ENCODE measurements at regions not wholly inside any gene's neighbourhood (a gene's known extent, or its start where the extent isn't known, plus 50 kb on each side); places are given as distances from the start of the nearest gene placed in this dataset.

GRCh38 chr13:26989261-26989956 is 182.2 kb downstream of the USP12 start:
- no peak for DNase-seq

GRCh38 chr13:26988059-26988769 is 183.4 kb downstream of the USP12 start:
- DNase-seq: no peak

- DNase-seq: no peak
These were observed 184.1 kb downstream of the USP12 start for GRCh38 chr13:26987486-26988013.

- peak; percentile 95 for DNase-seq
These were observed 186.2 kb downstream of the USP12 start for GRCh38 chr13:26985285-26985878.

GRCh38 chr13:26984337-26984736 is 187.3 kb downstream of the USP12 start:
- DNase-seq: no peak

GRCh38 chr13:26983543-26984320 is 187.9 kb downstream of the USP12 start:
- DNase-seq: peak; percentile 46

- DNase-seq: no peak
These were observed 191.2 kb downstream of the USP12 start for GRCh38 chr13:26980099-26981031.

GRCh38 chr13:26979334-26979733 is 192.3 kb downstream of the USP12 start:
- no peak for DNase-seq

- DNase-seq: no peak
These were observed 193.3 kb downstream of the USP12 start for GRCh38 chr13:26978081-26978860.

GRCh38 chr13:26977541-26977940 is 194.1 kb downstream of the USP12 start:
- DNase-seq: no peak

- peak; percentile 71 for DNase-seq
These were observed 195.3 kb downstream of the USP12 start for GRCh38 chr13:26976313-26976712.

GRCh38 chr13:26973946-26974345 is 197.7 kb downstream of the USP12 start:
- DNase-seq: no peak

- DNase-seq: no peak
These were observed 198.3 kb downstream of the USP12 start for GRCh38 chr13:26973295-26973694.

- peak; percentile 76 for DNase-seq
These were observed 199.4 kb downstream of the USP12 start for GRCh38 chr13:26971990-26972887.

GRCh38 chr13:26968431-26969341 is 202.9 kb downstream of the USP12 start:
- no peak for DNase-seq

- no peak for DNase-seq
These were observed 204.2 kb downstream of the USP12 start for GRCh38 chr13:26967119-26968038.

GRCh38 chr13:26966701-26967080 is 204.9 kb downstream of the USP12 start:
- no peak for DNase-seq
